ENCODE measurements at regions not wholly inside any gene's neighbourhood (a gene's known extent, or its start where the extent isn't known, plus 50 kb on each side); places are given as distances from the start of the nearest gene placed in this dataset.
"Not testable (repeated sequence)": the region's sequence is repeated elsewhere in the genome, so short reads cannot be mapped to it uniquely, and the experiment has no call there.

- DNase-seq = no peak
Measured at GRCh38 chr1:228825041-228825440, 89.8 kb downstream of the RHOU start.

- DNase-seq = no peak
Measured at GRCh38 chr1:228825840-228826484, 90.7 kb downstream of the RHOU start.

- no peak for DNase-seq
Measured at GRCh38 chr1:228827019-228827418, 91.7 kb downstream of the RHOU start.

- DNase-seq = no peak
Measured at GRCh38 chr1:228828151-228828550, 92.9 kb downstream of the RHOU start.

- DNase-seq = no peak
Measured at GRCh38 chr1:228830185-228830953, 95.1 kb downstream of the RHOU start.

- no peak for DNase-seq
Measured at GRCh38 chr1:228830954-228831481, 95.7 kb downstream of the RHOU start.

- DNase-seq = no peak
Measured at GRCh38 chr1:228833911-228834688, 98.8 kb downstream of the RHOU start.

GRCh38 chr1:228835456-228835855 lies 100.2 kb downstream of the RHOU start:
- DNase-seq = no peak

GRCh38 chr1:228835911-228836310 lies 100.6 kb downstream of the RHOU start:
- no peak for DNase-seq

GRCh38 chr1:228836427-228836826 lies 101.1 kb downstream of the RHOU start:
- no peak for DNase-seq

GRCh38 chr1:228837032-228837431 lies 101.8 kb downstream of the RHOU start:
- DNase-seq = no peak

GRCh38 chr1:228837817-228838716 lies 102.8 kb downstream of the RHOU start:
- DNase-seq = no peak

GRCh38 chr1:228838717-228839500 lies 103.6 kb downstream of the RHOU start:
- DNase-seq = no peak

GRCh38 chr1:228839656-228840055 lies 104.4 kb downstream of the RHOU start:
- no peak for DNase-seq

GRCh38 chr1:228841632-228842031 lies 106.4 kb downstream of the RHOU start:
- DNase-seq = no peak

- DNase-seq = no peak
Measured at GRCh38 chr1:228842094-228842775, 107.0 kb downstream of the RHOU start.

GRCh38 chr1:228845101-228845500 lies 109.8 kb downstream of the RHOU start:
- DNase-seq = no peak

GRCh38 chr1:228846952-228847351 lies 111.7 kb downstream of the RHOU start:
- no peak for DNase-seq

- not testable (repeated sequence) for DNase-seq
Measured at GRCh38 chr1:228847451-228847850, 112.2 kb downstream of the RHOU start.

- no peak for DNase-seq
Measured at GRCh38 chr1:228848406-228848805, 113.1 kb downstream of the RHOU start.

GRCh38 chr1:228849011-228849541 lies 113.8 kb downstream of the RHOU start:
- no peak for DNase-seq
